ENCODE measurements at regions not wholly inside any gene's neighbourhood (a gene's known extent, or its start where the extent isn't known, plus 50 kb on each side); places are given as distances from the start of the nearest gene placed in this dataset.

DNA sequence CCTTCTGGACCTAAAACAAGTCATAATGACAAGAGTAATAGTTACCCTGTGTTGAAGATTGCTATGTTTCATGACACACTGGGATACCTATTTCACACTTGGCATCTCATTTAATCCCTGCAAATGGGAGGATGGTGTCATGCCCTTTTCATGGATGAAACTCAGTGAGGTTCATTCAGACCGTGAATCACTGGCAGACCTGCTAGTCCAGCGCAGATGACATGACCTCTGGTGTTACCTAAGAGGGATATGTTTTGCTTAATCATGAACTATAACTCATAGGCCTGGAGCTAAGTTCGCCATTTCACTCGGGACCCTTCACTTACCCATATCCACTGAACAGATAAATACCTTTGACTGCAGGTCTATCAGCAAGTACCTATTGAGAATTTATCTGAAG, 286.6 kb upstream of the FMN2 start (continued):
- TF ChIP-seq, protein P1, sequence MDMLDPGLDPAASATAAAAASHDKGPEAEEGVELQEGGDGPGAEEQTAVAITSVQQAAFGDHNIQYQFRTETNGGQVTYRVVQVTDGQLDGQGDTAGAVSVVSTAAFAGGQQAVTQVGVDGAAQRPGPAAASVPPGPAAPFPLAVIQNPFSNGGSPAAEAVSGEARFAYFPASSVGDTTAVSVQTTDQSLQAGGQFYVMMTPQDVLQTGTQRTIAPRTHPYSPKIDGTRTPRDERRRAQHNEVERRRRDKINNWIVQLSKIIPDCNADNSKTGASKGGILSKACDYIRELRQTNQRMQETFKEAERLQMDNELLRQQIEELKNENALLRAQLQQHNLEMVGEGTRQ (IDR thresholded peaks at IDR 0.05; ENCODE audit: low read length), result no peak
- TF ChIP-seq, protein P2, sequence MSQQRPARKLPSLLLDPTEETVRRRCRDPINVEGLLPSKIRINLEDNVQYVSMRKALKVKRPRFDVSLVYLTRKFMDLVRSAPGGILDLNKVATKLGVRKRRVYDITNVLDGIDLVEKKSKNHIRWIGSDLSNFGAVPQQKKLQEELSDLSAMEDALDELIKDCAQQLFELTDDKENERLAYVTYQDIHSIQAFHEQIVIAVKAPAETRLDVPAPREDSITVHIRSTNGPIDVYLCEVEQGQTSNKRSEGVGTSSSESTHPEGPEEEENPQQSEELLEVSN (IDR thresholded peaks at IDR 0.05), result no peak
- TF ChIP-seq SIRT6 (IDR thresholded peaks at IDR 0.05; ENCODE audit: low read length), result no peak
- TF ChIP-seq NRF1 (IDR thresholded peaks at IDR 0.05; ENCODE audit: low read depth, low read length), result no peak
- no peak for TF ChIP-seq CBX8 (IDR thresholded peaks at IDR 0.05; ENCODE audit: borderline replicate concordance, low read depth, low read length)
- TF ChIP-seq TAF1 (IDR thresholded peaks at IDR 0.05; ENCODE audit: low read depth, low read length), result no peak
- TF ChIP-seq TAF7 (optimal IDR thresholded peaks at IDR 0.05; ENCODE audit: borderline replicate concordance, low read depth, low read length), result no peak
- TF ChIP-seq MAFK (IDR thresholded peaks at IDR 0.05; ENCODE audit: low read depth, low read length), result no peak
- no peak for TF ChIP-seq CREB1 (IDR thresholded peaks at IDR 0.05)

Data from H1 (cell line).